Activated T-cell treated with anti-CD3 and anti-CD28 coated beads, Interleukin-2, amount 50 U/mL, for 24 hours (primary cell): ENCODE measurements at regions not wholly inside any gene's neighbourhood (a gene's known extent, or its start where the extent isn't known, plus 50 kb on each side); places are given as distances from the start of the nearest gene placed in this dataset.

Experiments used
- DNase-seq: peaks from one replicate; pipeline ENCODE4 v3.0.0-alpha.2; 2020
- H3K27ac Mint-ChIP-seq: 2 replicates; pipeline ENCODE4 v1.8.0; 2020; ENCODE audit warnings: mild to moderate bottlenecking, mixed read lengths
- H3K27me3 Mint-ChIP-seq: 2 replicates; pipeline ENCODE4 v1.8.0; 2020; ENCODE audit warnings: mixed read lengths
- H3K36me3 Mint-ChIP-seq: 2 replicates; pipeline ENCODE4 v1.8.0; 2020; ENCODE audit warnings: low read depth, mixed read lengths
- H3K4me1 Mint-ChIP-seq: 2 replicates; pipeline ENCODE4 v1.8.0; 2020; ENCODE audit warnings: low read depth, mixed read lengths
- H3K4me3 Mint-ChIP-seq: 2 replicates; pipeline ENCODE4 v1.8.0; 2020; ENCODE audit warnings: mild to moderate bottlenecking, moderate library complexity, mixed read lengths
- H3K9me3 Mint-ChIP-seq: 2 replicates; pipeline ENCODE4 v1.8.0; 2020; ENCODE audit warnings: mixed read lengths

DNA sequence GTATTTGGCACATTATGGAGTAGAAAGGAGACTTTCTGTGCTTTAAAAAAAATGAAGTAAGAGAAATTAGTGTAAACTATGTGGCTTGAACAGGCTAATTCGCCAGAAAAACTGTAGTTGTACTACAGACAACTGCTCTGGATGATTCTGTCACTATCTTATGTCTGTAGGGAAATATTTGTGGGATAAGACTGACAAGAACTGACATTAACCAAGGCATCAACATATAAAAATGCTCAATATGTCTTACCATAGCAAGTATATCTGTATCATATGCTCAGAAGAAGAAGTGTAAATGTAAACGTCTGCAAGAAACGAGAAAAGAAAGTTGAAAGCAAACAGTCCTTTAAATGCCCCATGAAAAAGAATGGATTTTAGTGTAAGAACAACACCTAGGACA, 1545.0 kb downstream of the CDH8 start:
- Mint-ChIP-seq H3K36me3 (no peaks in the 10 kb centered on the region), H3K4me1 (no peaks in the 10 kb centered on the region), H3K27ac (no peak overlapping the region), H3K9me3 (peaks cover 19% of the 10 kb centered on the region), H3K27me3 (no peaks in the 10 kb centered on the region), H3K4me3 (no peak overlapping the region)
- no peak for DNase-seq

DNA sequence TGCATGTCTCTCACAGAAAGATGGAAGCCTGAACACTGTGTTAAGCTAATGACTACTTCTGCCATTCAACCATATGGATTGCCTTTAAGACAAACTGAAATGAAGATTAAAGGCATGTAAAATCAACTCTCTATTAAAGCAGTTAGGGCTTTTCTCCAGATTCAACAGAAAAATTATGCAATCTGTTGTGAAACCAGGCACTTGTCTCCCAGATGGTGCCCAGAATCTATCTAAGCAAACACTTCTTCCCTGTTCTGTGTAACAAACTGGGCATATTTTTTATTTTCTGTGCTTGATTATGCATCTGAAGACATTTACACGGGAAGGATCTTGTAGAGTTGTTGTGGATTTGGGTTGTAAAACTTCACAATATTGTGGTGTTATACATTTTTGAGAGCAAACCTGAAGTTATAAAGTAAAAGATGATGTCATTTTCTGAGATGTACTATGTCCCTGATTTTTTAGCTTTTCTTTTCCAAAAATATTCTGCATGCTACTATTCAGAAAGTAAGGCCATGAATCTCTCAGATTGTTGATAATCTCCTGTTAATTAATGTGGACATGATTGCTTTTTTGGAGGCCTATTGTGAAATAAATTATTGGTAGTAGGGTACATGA, 1550.3 kb downstream of the CDH8 start:
- Mint-ChIP-seq H3K27ac (no peak overlapping the region), H3K4me1 (no peaks in the 10 kb centered on the region), H3K4me3 (no peak overlapping the region), H3K9me3 (peaks cover 25% of the 10 kb centered on the region), H3K36me3 (no peaks in the 10 kb centered on the region), H3K27me3 (no peaks in the 10 kb centered on the region)
- DNase-seq, result no peak

- Mint-ChIP-seq H3K27ac (no peak overlapping the region), H3K4me1 (no peaks in the 10 kb centered on the region), H3K9me3 (peaks cover 24% of the 10 kb centered on the region), H3K27me3 (no peaks in the 10 kb centered on the region), H3K36me3 (no peaks in the 10 kb centered on the region), H3K4me3 (no peak overlapping the region)
- DNase-seq, result no peak
Measured at GRCh38 chr16:60484901-60485300, 1551.3 kb downstream of the CDH8 start.

DNA sequence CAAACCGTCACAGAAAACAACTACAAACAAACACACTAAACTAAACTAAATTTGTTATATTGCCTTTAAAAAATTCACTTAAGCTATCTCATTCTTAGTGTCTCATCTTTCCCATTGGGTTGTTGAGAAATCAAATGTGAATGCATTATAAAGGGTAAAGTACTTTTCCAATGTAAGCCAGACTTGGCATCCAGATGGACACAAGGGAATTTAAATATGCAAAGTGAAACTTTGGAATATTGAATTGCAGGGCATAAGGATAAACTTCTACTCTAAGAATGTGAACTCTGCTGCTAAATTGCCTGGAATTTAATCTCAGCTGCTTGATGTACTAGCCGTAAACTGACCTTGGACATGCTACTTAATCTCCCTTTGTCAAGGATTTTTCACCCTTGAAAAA, 1554.6 kb downstream of the CDH8 start:
- Mint-ChIP-seq H3K27ac (no peak overlapping the region), H3K36me3 (no peaks in the 10 kb centered on the region), H3K9me3 (peaks cover 22% of the 10 kb centered on the region), H3K4me3 (no peak overlapping the region), H3K27me3 (no peaks in the 10 kb centered on the region), H3K4me1 (no peaks in the 10 kb centered on the region)
- no peak for DNase-seq

- no peak for DNase-seq
- Mint-ChIP-seq H3K36me3 (no peaks in the 10 kb centered on the region), H3K4me3 (no peak overlapping the region), H3K9me3 (peaks cover 16% of the 10 kb centered on the region), H3K4me1 (no peaks in the 10 kb centered on the region), H3K27ac (no peak overlapping the region), H3K27me3 (no peaks in the 10 kb centered on the region)
Measured at GRCh38 chr16:60478810-60479209, 1557.4 kb downstream of the CDH8 start.

- Mint-ChIP-seq H3K4me1 (no peaks in the 10 kb centered on the region), H3K27ac (no peak overlapping the region), H3K4me3 (no peak overlapping the region), H3K9me3 (peaks cover 30% of the 10 kb centered on the region), H3K36me3 (no peaks in the 10 kb centered on the region), H3K27me3 (no peaks in the 10 kb centered on the region)
- no peak for DNase-seq
Measured at GRCh38 chr16:60463986-60464385, 1572.3 kb downstream of the CDH8 start.

DNA sequence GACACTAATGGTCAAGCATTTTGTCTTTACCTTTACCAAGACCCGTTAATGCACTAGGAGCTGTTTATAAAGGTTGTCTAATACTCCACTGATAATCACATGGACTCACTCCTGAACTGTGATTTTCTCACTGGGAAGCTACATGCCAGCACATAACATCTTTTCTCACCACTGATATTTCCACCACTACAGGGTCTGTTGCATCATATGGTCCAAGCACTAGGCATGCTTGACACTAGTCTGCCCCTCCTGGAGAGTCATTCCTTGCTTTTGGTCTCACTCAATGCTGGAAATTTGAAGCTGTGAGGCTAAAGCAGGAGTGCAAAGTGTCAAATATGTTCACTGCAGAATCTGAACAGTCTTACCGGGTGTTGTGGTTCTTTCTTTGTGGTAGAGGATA, 1576.8 kb downstream of the CDH8 start:
- Mint-ChIP-seq H3K27me3 (no peaks in the 10 kb centered on the region), H3K4me1 (no peaks in the 10 kb centered on the region), H3K27ac (no peak overlapping the region), H3K9me3 (peaks cover 34% of the 10 kb centered on the region), H3K36me3 (no peaks in the 10 kb centered on the region), H3K4me3 (no peak overlapping the region)
- DNase-seq, result no peak

DNA sequence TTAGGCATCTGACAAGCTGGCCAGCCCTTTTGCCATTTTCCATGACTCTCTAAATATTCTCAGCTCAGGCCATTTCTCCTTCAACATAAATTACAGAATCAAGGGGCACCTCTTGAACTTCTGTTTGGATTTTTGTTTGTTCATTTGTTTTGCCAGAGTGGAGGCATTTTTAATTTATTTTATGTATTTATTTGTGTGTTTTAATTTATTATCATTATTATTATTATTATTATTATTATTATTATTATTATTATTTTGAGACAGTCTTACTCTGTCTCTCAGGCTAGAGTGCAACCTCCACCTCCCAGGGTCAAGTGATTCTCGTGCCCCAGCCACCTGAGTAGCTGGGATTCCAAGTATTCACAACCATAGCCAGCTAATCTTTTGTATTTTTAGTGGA, 1578.0 kb downstream of the CDH8 start:
- H3K27ac Mint-ChIP-seq, result no peak overlapping the region
- H3K9me3 Mint-ChIP-seq, result peaks cover 31% of the 10 kb centered on the region
- no peaks in the 10 kb centered on the region for H3K36me3 Mint-ChIP-seq
- no peak overlapping the region for H3K4me3 Mint-ChIP-seq
- no peak for DNase-seq
- H3K4me1 Mint-ChIP-seq, result no peaks in the 10 kb centered on the region
- H3K27me3 Mint-ChIP-seq, result no peaks in the 10 kb centered on the region

DNA sequence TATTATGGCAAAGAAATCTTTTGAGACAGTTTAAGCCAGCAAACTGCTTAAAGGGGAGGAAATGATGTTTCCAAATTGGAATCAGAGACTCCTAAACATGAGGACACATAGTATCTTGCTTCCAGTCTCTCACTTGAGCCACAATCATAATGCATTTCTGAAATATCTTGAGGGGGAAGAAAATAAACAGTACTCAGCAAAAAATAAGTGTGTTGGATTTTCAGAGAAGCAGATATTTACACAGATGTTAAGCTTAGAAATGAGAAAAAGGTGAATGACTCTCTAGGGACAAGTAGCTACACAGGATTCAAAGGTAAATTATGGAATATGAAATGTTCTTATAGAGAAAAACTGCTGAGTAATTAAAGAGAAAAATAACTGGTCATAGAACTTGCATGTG, 1583.6 kb downstream of the CDH8 start:
- no peaks in the 10 kb centered on the region for H3K4me1 Mint-ChIP-seq
- no peaks in the 10 kb centered on the region for H3K36me3 Mint-ChIP-seq
- H3K9me3 Mint-ChIP-seq, result peaks cover 37% of the 10 kb centered on the region
- no peak overlapping the region for H3K27ac Mint-ChIP-seq
- H3K27me3 Mint-ChIP-seq, result no peaks in the 10 kb centered on the region
- no peak for DNase-seq
- H3K4me3 Mint-ChIP-seq, result no peak overlapping the region

- no peaks in the 10 kb centered on the region for H3K36me3 Mint-ChIP-seq
- H3K4me1 Mint-ChIP-seq, result no peaks in the 10 kb centered on the region
- peaks cover 10% of the 10 kb centered on the region for H3K9me3 Mint-ChIP-seq
- no peaks in the 10 kb centered on the region for H3K27me3 Mint-ChIP-seq
- no peak overlapping the region for H3K27ac Mint-ChIP-seq
- DNase-seq, result no peak
- no peak overlapping the region for H3K4me3 Mint-ChIP-seq
Measured at GRCh38 chr16:60438894-60439293, 1597.3 kb downstream of the CDH8 start.

- no peak for DNase-seq
- Mint-ChIP-seq H3K27me3 (no peaks in the 10 kb centered on the region), H3K36me3 (no peaks in the 10 kb centered on the region), H3K9me3 (peaks cover 12% of the 10 kb centered on the region), H3K4me1 (no peaks in the 10 kb centered on the region), H3K27ac (no peak overlapping the region), H3K4me3 (no peak overlapping the region)
Measured at GRCh38 chr16:60432472-60432871, 1603.8 kb downstream of the CDH8 start.

GRCh38 chr16:60419859-60420258, 1616.4 kb downstream of the CDH8 start:
- peaks cover 13% of the 10 kb centered on the region for H3K9me3 Mint-ChIP-seq
- H3K27ac Mint-ChIP-seq, result no peak overlapping the region

GRCh38 chr16:60414613-60415012, 1621.6 kb downstream of the CDH8 start:
- H3K4me3 Mint-ChIP-seq, result no peak overlapping the region
- DNase-seq, result no peak
- H3K4me1 Mint-ChIP-seq, result no peaks in the 10 kb centered on the region
- peaks cover 21% of the 10 kb centered on the region for H3K9me3 Mint-ChIP-seq
- H3K36me3 Mint-ChIP-seq, result no peaks in the 10 kb centered on the region
- no peaks in the 10 kb centered on the region for H3K27me3 Mint-ChIP-seq
- H3K27ac Mint-ChIP-seq, result no peak overlapping the region

More at GRCh38 chr16:60419859-60420258, 1616.4 kb downstream of the CDH8 start:
- DNase-seq, result no peak
- Mint-ChIP-seq H3K27me3 (no peaks in the 10 kb centered on the region), H3K36me3 (no peaks in the 10 kb centered on the region), H3K4me3 (no peak overlapping the region), H3K4me1 (no peaks in the 10 kb centered on the region)

DNA sequence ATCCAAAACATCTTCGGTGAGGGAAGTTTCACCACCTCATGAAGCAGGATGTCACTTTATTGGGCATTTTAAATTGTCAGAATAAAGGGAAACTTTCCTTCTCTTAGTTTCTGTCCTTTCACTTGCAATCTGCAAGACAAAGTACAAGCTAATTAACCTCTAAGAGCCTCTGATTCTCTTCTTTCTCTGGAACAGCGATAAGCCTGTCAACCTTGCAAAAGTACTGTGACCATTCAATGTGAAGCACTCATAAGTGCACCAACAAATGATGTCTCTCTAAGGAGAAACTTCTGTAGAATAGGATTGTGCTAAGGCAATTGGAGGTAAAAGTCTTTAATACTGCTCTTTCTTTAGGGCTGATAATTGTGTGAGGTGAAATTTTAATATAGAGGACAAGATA, 1622.3 kb downstream of the CDH8 start:
- H3K9me3 Mint-ChIP-seq, result peaks cover 20% of the 10 kb centered on the region
- no peak overlapping the region for H3K4me3 Mint-ChIP-seq
- DNase-seq, result no peak
- no peaks in the 10 kb centered on the region for H3K27me3 Mint-ChIP-seq
- no peaks in the 10 kb centered on the region for H3K4me1 Mint-ChIP-seq
- H3K36me3 Mint-ChIP-seq, result no peaks in the 10 kb centered on the region
- H3K27ac Mint-ChIP-seq, result no peak overlapping the region

GRCh38 chr16:60407606-60408005, 1628.6 kb downstream of the CDH8 start:
- no peak overlapping the region for H3K27ac Mint-ChIP-seq
- no peaks in the 10 kb centered on the region for H3K4me1 Mint-ChIP-seq
- no peaks in the 10 kb centered on the region for H3K27me3 Mint-ChIP-seq
- H3K9me3 Mint-ChIP-seq, result peaks cover 22% of the 10 kb centered on the region
- H3K36me3 Mint-ChIP-seq, result no peaks in the 10 kb centered on the region
- no peak for DNase-seq
- no peak overlapping the region for H3K4me3 Mint-ChIP-seq

DNA sequence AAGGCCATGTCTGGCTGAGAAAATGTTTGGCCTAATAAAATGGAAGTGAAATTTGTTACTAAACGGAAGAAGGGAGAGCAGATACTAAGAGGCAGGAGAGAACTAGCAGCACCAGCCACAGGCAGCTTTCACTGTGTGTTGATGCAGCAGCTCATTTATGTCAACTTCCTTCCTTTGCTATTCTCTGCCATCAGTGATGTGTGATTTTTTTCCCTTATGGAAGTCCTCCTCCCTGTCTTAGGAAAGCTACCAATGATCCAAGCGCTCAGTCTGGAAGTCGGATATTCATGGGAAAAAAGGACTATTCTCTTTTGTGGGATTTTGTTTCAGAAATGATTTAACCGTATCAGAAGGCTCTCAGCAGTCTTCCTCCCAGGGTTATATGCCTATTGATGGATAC, 1629.2 kb downstream of the CDH8 start:
- DNase-seq, result no peak

More for the DNA sequence above, 1629.2 kb downstream of the CDH8 start:
- Mint-ChIP-seq H3K27me3 (no peaks in the 10 kb centered on the region), H3K4me3 (no peak overlapping the region), H3K27ac (no peak overlapping the region), H3K36me3 (no peaks in the 10 kb centered on the region), H3K4me1 (no peaks in the 10 kb centered on the region), H3K9me3 (peaks cover 20% of the 10 kb centered on the region)
